Fibroblast of pulmonary artery (primary cell): ENCODE measurements at regions not wholly inside any gene's neighbourhood (a gene's known extent, or its start where the extent isn't known, plus 50 kb on each side); places are given as distances from the start of the nearest gene placed in this dataset.

Source experiments
- DNase-seq: peaks from one replicate; pipeline ENCODE4 v3.0.0-alpha.2; 2010; ENCODE audit warnings: low read depth
- H3K4me3 ChIP-seq: replicated peaks from 2 replicates; pipeline ENCODE4 v1.5.1; 2011; ENCODE audit warnings: low read depth, mild to moderate bottlenecking, control low read depth, low read length, moderate library complexity
- TF ChIP-seq, protein P1 (sequence below): IDR thresholded peaks from 2 replicates; pipeline ENCODE4 v1.5.1; 2011; ENCODE audit warnings: mild to moderate bottlenecking, control low read depth, low read length, inconsistent platforms; ENCODE audit errors: missing control alignments

DNA sequence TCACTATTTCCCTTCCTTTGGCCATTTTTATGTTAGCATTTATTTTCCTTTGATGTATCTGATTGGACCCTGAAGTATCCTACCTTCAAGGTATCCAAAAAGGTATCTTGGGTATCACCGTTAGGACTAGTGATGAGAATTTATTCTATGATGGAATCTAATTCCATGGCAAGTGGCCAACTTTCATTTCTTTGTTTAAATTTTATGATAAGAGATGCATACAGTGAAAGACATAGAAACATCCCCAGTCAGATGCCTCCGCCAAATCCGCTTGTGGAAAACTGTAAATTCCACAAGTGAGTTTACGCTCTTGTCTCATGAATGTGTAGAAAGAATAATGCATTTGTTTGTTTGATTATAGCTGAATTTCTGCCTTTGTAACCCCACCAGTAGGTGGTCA, 153.7 kb upstream of the NR2F2 start:
- TF ChIP-seq, protein P1, sequence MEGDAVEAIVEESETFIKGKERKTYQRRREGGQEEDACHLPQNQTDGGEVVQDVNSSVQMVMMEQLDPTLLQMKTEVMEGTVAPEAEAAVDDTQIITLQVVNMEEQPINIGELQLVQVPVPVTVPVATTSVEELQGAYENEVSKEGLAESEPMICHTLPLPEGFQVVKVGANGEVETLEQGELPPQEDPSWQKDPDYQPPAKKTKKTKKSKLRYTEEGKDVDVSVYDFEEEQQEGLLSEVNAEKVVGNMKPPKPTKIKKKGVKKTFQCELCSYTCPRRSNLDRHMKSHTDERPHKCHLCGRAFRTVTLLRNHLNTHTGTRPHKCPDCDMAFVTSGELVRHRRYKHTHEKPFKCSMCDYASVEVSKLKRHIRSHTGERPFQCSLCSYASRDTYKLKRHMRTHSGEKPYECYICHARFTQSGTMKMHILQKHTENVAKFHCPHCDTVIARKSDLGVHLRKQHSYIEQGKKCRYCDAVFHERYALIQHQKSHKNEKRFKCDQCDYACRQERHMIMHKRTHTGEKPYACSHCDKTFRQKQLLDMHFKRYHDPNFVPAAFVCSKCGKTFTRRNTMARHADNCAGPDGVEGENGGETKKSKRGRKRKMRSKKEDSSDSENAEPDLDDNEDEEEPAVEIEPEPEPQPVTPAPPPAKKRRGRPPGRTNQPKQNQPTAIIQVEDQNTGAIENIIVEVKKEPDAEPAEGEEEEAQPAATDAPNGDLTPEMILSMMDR: no peak

DNA sequence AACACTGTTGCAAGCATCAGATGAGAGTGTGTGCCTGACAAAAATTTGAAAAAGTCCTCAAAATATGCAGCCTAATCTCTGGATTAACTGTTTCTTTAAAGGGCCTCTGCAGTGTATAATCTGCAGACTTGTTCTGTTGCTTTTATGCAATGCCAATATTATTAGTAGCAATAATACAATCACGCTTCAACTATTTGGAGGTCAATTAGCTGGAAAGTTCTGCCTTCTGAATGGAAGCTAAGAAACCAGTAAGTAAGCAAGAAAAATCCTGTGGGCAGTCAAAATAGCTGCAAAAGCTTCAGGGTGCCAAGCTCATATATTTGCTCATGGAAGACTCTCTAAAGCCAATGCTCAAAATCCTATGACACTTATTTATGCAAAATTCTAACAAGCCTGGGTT, 153.2 kb upstream of the NR2F2 start:
- H3K4me3 ChIP-seq: no peak overlapping the region
- no peak for DNase-seq
- TF ChIP-seq, protein P1: no peak

More for the DNA sequence above, 153.7 kb upstream of the NR2F2 start:
- H3K4me3 ChIP-seq: no peak overlapping the region
- DNase-seq: no peak

DNA sequence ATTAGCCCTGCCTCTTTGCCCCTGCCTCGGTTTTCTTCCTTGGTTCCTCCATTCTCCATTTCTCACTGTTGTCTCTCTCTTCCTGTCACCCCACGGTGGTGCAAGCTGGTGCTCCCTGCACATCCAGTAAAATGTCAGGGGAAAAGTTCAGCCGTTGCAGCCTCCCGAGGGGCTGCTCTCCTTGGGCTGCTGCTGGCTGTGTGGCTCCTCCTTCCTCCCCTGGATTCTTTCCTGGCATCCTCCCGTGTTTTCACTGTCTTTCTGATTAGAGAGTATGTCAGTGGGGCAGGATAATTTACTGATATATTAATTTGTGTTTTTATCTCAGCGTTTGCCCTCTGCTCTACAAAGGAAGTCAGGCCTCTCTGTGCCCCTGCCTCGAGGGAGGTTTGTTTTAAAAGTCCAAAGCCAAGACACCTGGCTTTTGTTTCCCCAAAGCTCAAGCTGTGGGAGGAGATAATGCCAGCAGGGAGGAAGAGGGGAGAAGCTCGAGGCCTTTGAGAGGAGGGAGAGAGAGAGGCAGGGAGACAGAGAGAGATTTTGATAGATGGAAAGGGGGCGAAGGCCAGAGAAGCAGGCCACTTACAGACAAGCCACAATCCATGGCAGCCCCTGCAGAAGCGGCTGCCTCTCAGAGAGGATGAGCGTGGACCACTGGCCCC, 150.3 kb upstream of the NR2F2 start:
- TF ChIP-seq, protein P1: no peak
- no peak overlapping the region for H3K4me3 ChIP-seq
- no peak for DNase-seq

DNA sequence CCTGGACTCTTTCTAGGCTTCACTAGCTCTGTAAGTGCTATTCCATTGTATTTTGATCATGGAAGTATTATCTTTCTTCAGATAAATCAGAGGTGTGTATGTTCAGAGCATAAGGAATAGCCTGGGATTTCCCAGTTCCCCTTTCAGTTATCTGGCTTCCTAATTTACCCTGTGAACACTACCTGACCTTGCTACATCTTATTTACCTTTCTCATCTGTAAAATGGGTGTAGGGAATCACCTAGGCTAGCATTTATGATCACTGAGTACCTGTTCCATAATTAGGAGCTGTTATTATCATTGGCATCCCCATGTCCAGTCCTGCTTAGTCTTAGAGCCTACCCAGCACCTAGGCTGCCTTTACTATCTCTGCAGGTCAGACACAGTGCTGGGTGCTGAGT, 149.3 kb upstream of the NR2F2 start:
- no peak for DNase-seq
- no peak overlapping the region for H3K4me3 ChIP-seq
- TF ChIP-seq, protein P1: no peak

DNA sequence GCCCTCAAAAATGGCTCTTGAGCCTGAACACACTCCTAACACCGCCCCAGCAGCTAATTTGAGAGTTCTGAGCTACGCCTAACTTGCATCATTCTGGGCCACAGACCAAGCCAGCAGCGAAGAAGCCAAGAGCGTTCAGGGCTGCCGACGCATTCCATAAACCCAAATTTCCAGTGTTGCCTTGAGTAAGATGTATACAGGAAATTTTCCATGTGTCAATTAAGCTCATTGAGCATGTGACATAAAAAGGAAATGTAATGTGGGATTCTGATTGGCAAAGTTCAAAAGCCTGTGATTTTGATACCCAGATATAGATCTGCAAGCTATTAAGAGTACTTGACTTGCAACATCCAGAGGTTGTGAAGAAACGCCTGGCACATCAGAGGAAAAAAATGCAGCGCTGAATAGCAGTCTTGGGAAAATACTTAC, 148.6 kb upstream of the NR2F2 start:
- peak; percentile 90 for DNase-seq
- H3K4me3 ChIP-seq: no peak overlapping the region
- TF ChIP-seq, protein P1: no peak

DNA sequence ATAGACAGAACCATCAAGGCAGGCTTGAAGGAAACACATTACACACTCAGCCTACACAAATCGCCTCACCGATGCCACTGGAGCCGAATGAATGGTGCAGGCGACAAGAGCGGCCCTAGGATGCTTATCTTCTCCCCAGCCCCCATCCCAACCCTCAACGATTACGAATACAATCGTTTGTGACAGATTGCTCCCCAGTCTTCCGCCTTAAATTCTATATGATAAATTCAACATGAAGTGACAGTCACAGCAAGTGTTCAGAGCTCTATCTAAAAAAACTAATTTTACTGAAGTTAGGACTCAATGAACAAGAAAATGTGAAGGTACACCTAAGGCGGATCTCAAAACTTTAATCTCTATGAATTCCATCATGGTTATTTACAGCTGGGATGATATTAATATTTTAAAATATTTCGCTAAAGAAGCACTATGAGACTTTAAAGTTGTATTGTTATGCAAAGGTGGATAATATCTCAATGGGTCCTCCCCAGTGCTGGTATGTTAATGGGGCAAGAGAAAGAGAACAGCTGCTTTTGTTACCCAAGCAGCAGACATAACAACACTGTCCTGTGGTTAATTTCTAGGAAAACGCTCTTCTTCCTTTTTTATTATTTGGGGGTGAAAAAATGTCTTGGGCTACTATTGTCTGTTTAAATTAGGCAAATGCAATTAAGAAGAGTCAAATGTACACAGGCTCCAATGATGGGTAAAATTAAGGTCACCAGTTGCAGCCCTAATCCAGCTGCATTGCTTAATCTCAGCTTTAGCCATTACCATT, 147.6 kb upstream of the NR2F2 start:
- DNase-seq: no peak

More for the DNA sequence above, 147.6 kb upstream of the NR2F2 start:
- TF ChIP-seq, protein P1: no peak
- no peak overlapping the region for H3K4me3 ChIP-seq
